ENCODE measurements at regions not wholly inside any gene's neighbourhood (a gene's known extent, or its start where the extent isn't known, plus 50 kb on each side); places are given as distances from the start of the nearest gene placed in this dataset.
"Not testable (repeated sequence)": the region's sequence is repeated elsewhere in the genome, so short reads cannot be mapped to it uniquely, and the experiment has no call there.

GRCh38 chr11:38208951-38209350 is 1610.9 kb upstream of the RAG2 start:
- FAIRE-seq (no peak), DNase-seq (ENCODE audit: insufficient read length, low spot score) (no peak)

DNA sequence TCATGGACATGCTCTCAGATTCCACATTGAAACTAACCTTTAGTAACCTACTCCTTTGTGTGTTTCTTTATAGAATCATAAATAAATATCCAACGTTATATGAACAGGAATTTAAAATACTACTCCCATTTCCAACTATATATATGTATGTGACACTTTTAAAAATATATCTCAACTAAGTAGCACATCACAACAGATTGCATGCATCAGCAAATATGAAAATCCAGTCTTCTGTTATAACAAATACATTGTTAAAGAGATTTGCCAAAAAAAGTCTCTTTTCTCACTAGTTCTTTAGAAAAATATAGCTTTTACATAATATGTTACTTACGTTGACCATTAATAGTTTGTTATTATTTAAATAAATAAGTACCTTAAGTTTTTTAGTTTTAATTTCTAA is 1608.6 kb upstream of the RAG2 start:
- FAIRE-seq: no peak
- no peak for DNase-seq (ENCODE audit: insufficient read length, low spot score)

DNA sequence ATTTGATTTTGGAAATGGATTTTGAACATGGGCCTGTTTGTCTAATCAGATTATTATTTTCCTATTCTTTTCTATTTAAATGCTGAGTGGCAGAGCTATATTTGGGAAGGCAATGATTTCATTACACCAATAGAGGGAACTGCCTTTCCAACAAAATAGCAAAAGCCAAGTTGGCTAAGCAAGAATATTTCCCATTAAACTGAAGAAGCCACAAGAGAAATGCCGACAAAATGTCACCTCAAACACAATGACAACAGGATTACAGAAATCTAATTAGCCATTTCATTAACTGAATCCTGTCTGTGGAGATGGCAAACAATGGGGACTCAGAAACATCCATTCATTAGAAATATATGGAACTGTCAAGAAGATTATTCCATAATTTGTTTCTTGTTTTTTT is 1593.1 kb upstream of the RAG2 start:
- DNase-seq (ENCODE audit: insufficient read length, low spot score) (no peak), FAIRE-seq (no peak)

DNA sequence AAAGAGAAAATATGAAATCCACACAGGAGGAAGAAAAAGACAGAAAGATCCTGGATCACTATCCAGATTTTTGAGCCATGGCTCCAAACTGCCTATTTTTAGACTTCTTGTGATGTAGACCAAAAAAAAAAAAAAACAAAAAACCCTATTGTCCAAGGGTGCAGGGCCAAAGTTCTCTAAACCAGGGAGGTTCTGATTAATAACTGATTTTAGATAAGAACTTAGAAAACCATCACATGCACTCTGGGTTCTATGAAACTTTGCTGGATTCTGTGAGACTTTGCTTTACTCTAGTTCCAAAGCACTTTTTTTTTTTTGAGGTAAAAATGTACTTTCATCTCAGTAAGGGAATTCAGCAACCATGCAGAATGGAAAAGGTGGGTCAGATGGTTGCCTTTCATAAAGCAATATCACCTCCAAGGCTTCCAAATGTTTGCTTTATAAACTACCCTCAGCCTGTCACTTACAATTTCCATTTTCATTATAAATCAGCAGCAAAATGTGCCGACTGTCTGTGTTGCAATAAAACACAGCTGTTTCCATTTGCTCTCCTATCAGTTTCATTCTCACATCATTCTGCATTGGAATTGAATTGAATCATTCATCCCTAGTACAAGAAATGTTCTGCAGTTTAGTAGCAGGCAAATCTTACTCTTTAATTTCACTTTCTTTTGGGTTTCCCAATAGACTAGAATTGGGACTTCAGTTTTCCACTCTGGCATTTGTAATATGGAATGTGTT is 1584.3 kb upstream of the RAG2 start:
- no peak for DNase-seq (ENCODE audit: insufficient read length, low spot score)
- no peak for FAIRE-seq

GRCh38 chr11:38176686-38177322 is 1578.8 kb upstream of the RAG2 start:
- DNase-seq (ENCODE audit: insufficient read length, low spot score) (no peak), FAIRE-seq (no peak)

- FAIRE-seq (no peak), DNase-seq (ENCODE audit: insufficient read length, low spot score) (no peak)
These were observed 1575.6 kb upstream of the RAG2 start for GRCh38 chr11:38173676-38174075.

- DNase-seq (ENCODE audit: insufficient read length, low spot score) (peak; percentile 34), FAIRE-seq (no peak)
These were observed 1571.2 kb upstream of the RAG2 start for GRCh38 chr11:38169286-38169685.

DNA sequence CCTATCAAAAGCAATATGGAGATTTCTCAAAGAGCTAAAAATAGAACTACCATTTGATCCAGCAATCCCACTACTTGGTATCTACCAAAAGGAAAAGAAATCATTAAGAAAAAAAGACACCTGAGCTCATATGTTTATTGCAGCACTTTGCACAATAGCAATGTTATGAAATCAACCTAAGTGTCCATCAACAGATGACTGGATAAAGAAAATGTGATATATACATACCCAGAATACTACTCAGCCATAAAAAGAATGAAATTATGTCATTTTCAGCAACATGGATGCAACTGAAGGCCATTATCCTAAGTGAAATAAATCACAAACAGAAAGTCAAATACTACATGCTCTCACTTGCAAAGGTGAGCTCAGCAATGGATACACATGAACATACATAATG is 1565.5 kb upstream of the RAG2 start:
- DNase-seq (ENCODE audit: insufficient read length, low spot score) (no peak), FAIRE-seq (no peak)

- FAIRE-seq: no peak
- no peak for DNase-seq (ENCODE audit: insufficient read length, low spot score)
These were observed 1562.4 kb upstream of the RAG2 start for GRCh38 chr11:38160433-38160832.

DNA sequence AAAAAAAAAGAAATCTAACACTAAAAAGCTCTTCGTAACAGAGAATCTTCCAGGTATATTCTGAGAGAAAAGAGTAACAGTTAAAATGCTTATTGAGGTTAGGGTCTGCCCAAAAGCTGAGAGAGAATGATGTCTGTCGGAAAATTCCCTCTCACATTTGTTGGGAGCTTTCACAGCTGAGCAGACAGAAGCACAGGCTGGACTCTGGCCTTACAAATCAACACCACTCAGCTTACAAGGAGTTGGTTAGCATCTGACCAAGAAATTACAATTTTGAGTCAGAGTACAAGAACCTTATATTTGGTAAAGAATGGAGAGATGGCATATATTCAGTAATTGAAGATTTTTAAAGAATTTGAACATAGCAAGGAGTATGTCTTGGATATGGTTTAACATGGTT is 1561.0 kb upstream of the RAG2 start:
- no peak for DNase-seq (ENCODE audit: insufficient read length, low spot score)
- FAIRE-seq: no peak

- FAIRE-seq (no peak), DNase-seq (ENCODE audit: insufficient read length, low spot score) (no peak)
These were observed 1558.6 kb upstream of the RAG2 start for GRCh38 chr11:38156495-38157146.

GRCh38 chr11:38155856-38156255 is 1557.8 kb upstream of the RAG2 start:
- no peak for DNase-seq (ENCODE audit: insufficient read length, low spot score)
- FAIRE-seq: no peak

- DNase-seq (ENCODE audit: insufficient read length, low spot score): no peak
- no peak for FAIRE-seq
These were observed 1555.9 kb upstream of the RAG2 start for GRCh38 chr11:38153985-38154384.

GRCh38 chr11:38143852-38144251 is 1545.8 kb upstream of the RAG2 start:
- DNase-seq (ENCODE audit: insufficient read length, low spot score) (no peak), FAIRE-seq (no peak)

- no peak for DNase-seq (ENCODE audit: insufficient read length, low spot score)
- no peak for FAIRE-seq
These were observed 1540.9 kb upstream of the RAG2 start for GRCh38 chr11:38138972-38139371.

- no peak for FAIRE-seq
- no peak for DNase-seq (ENCODE audit: insufficient read length, low spot score)
These were observed 1538.9 kb upstream of the RAG2 start for GRCh38 chr11:38136887-38137286.

DNA sequence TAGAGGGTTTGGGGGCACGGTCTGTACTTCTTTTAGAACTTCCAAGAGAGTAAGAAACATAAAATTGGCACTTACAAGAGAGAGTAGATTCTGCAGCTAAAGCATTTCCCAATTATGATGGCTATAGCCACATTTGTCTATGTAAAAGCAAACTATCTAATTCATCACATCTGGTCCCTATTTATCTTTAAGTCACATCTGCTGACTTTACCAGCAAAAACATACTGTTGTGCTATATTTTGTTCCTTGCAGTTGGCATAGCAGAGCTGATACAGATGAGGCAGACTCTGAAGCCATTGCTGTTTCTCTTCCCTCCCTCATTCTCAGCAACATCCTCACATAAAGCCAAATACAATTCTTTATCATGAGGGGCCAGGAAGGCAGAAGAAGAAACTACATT is 1533.5 kb upstream of the RAG2 start:
- DNase-seq (ENCODE audit: insufficient read length, low spot score) (no peak), FAIRE-seq (no peak)

DNA sequence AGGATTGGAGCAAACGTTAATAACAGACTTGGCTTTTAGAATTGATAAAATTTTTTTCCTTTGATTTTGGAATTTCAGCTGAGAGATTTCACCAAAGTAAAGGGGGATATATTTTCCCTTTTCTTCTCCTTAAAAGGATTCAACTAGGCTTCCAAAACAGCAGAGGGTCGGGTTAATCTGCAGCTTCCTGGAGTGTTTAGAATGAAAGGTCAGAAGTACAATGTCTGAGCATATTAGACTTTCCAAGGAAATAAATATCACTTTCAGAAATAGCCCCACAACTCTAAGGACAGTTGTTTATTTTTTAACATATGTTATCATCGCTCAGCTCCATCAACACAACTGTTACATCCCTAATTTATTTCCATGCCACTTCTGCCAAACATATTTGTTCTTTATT is 1532.9 kb upstream of the RAG2 start:
- no peak for DNase-seq (ENCODE audit: insufficient read length, low spot score)
- FAIRE-seq: no peak

DNA sequence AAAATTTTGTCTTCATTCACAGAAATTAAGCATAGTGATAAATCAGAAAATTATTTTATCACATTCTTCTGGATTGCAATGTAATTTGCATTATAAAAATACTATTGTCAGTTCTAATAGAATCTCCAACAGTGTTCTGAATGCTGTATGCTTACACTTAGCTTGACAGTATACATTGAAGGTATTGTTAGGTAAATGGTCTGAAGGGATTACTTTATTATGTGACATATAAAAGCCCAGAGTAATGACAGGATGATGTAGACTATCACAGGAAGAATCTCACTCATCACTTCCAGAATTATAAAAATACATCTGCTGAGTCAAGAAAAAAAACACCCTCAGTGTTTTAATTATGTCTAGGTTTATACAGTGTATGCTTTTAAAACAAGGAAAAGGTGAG is 1532.5 kb upstream of the RAG2 start:
- DNase-seq (ENCODE audit: insufficient read length, low spot score) (no peak), FAIRE-seq (no peak)

DNA sequence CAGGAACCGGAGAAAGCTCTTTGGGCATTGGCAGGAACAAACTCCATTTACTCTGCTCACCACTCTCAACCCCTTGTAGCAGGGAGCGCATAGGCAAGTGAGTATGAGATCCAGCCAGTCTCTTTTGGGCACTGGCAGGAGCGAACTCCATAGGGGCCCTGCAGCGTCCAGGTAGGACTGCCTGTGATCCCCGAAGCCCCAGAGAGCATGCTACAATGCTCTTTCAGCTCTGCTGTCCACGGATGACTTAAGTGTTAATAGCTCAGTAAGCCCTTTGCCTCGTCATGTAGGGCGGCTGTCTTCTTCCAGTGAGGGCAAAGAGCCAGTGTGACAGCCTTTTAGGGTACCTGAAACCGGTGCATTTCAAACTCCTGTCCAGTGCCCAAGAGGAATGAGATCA is 1525.6 kb upstream of the RAG2 start:
- FAIRE-seq: no peak
- DNase-seq (ENCODE audit: insufficient read length, low spot score): no peak

GRCh38 chr11:38116616-38117015 is 1518.6 kb upstream of the RAG2 start:
- FAIRE-seq: not testable (repeated sequence)

GRCh38 chr11:38115381-38115780 is 1517.3 kb upstream of the RAG2 start:
- DNase-seq (ENCODE audit: insufficient read length, low spot score): not testable (repeated sequence)

More at GRCh38 chr11:38116616-38117015, 1518.6 kb upstream of the RAG2 start:
- not testable (repeated sequence) for DNase-seq (ENCODE audit: insufficient read length, low spot score)

More at GRCh38 chr11:38115381-38115780, 1517.3 kb upstream of the RAG2 start:
- not testable (repeated sequence) for FAIRE-seq
